ENCODE measurements at regions not wholly inside any gene's neighbourhood (a gene's known extent, or its start where the extent isn't known, plus 50 kb on each side); places are given as distances from the start of the nearest gene placed in this dataset.

- Histone ChIP-seq H3K27me3 (peaks cover 0 to 73% (median 25%) of the 10 kb centered on the region in 3 donors), H3K4me1 (peaks cover 0 to 10% (median 6%) of the 10 kb centered on the region in 4 donors), H3K36me3 (no peaks in the 10 kb centered on the region), H3K4me3 (no peak overlapping the region), H3K27ac (no peak overlapping the region), H3K9me3 (peaks cover 0 to 3% (median 0%) of the 10 kb centered on the region in 4 donors)
- TF ChIP-seq POLR2AphosphoS5 (IDR thresholded peaks at IDR 0.05), result no peak
- TF ChIP-seq CTCF (IDR thresholded peaks at IDR 0.05), result peak in 5 of 7 experiments; percentile 23 to 67 (median 54)
- TF ChIP-seq POLR2A (IDR thresholded peaks at IDR 0.05), result no peak
- no peak for TF ChIP-seq EP300 (IDR thresholded peaks at IDR 0.05)
- intact Hi-C loops (cut with DNase I; ENCODE audit: low total_unique reads), result no loop called here
- 15 to 29% (median 23%) methylated on average over 9 of the region's 9 CpGs for WGBS, 5 donors
- DNase-seq, result peak; percentile 71 to 81
Measured at GRCh38 chr20:39112178-39112743, 150.1 kb downstream of the DHX35 start.

- peaks cover 0 to 2% (median 0%) of the 10 kb centered on the region in 4 donors for H3K9me3 ChIP-seq
- WGBS, 5 donors, result 5 to 20% (median 11%) methylated on average over 4 of the region's 4 CpGs
- H3K4me3 ChIP-seq, result no peak overlapping the region
- intact Hi-C loops (cut with DNase I; ENCODE audit: low total_unique reads), result no loop called here
- DNase-seq, result no peak
- peaks cover 0 to 80% (median 25%) of the 10 kb centered on the region in 3 donors for H3K27me3 ChIP-seq
- no peaks in the 10 kb centered on the region for H3K36me3 ChIP-seq
- TF ChIP-seq POLR2A (IDR thresholded peaks at IDR 0.05), result no peak
- H3K27ac ChIP-seq, result no peak overlapping the region
- H3K4me1 ChIP-seq, result peaks cover 0 to 10% (median 6%) of the 10 kb centered on the region in 4 donors
Measured at GRCh38 chr20:39111359-39112177, 149.4 kb downstream of the DHX35 start.

GRCh38 chr20:39110819-39111136 lies 148.6 kb downstream of the DHX35 start:
- peaks cover 0 to 88% (median 25%) of the 10 kb centered on the region in 3 donors for H3K27me3 ChIP-seq

DNA sequence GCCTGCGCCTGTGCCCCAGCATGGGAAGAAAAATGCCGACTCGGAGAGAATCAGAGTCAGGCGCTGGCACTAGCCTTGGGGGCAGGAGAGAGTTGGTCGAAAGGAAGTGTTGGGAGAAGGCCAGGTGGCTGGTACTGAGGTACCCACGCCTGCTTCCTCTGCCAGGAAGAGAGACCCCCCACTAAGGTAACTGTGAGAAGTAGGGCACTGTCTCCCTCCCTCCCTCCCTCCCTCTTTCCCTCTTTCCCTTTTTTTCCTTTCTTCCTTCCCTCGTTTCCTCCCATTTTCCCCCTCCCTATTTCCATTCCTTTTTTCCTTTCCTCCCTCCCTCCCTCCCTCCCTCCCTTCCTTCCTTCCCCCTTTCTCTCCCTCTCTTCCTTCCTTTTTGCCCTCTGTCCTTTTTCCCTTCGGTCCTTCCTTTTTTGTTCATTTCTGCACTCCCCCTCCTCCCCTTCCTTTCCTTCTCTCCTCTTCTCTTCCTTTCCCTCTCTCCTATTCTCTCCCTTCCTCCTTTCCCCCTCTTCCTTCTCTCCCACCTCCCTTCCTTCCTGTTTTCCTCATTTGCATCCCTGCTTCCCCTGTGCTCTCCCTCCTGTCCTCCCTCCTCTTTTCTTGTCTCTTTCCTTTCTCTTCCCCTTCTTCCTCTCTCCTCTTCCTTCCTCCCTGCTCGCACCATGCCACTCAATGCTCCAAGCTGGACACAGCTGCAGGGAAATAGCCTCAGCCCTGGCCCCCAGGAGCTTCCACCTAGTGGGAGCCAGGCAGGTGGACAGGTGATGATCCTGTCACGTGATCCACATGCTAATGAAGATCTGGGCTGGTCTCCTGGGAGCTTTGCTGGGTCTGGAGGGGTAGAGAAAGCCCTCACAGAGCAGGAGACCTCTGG lies 148.0 kb downstream of the DHX35 start:
- no peak overlapping the region for H3K27ac ChIP-seq
- WGBS, 5 donors, result 31 to 40% (median 34%) methylated on average over 9 to 10 of the region's 10 CpGs
- no peak for TF ChIP-seq CTCF (IDR thresholded peaks at IDR 0.05)
- no peak for TF ChIP-seq EP300 (IDR thresholded peaks at IDR 0.05)
- TF ChIP-seq POLR2A (IDR thresholded peaks at IDR 0.05), result no peak
- TF ChIP-seq POLR2AphosphoS5 (IDR thresholded peaks at IDR 0.05), result no peak
- H3K4me1 ChIP-seq, result peaks cover 0 to 10% (median 6%) of the 10 kb centered on the region in 4 donors
- H3K27me3 ChIP-seq, result peaks cover 0 to 94% (median 25%) of the 10 kb centered on the region in 3 donors
- peaks cover 0 to 10% (median 0%) of the 10 kb centered on the region in 4 donors for H3K9me3 ChIP-seq
- intact Hi-C loops (cut with DNase I; ENCODE audit: low total_unique reads), result no loop called here
- peak in 1 of 2 donors; percentile 9 for DNase-seq
- H3K4me3 ChIP-seq, result no peak overlapping the region
- no peaks in the 10 kb centered on the region for H3K36me3 ChIP-seq

More at GRCh38 chr20:39110819-39111136, 148.6 kb downstream of the DHX35 start:
- Histone ChIP-seq H3K36me3 (no peaks in the 10 kb centered on the region), H3K4me1 (peaks cover 0 to 10% (median 6%) of the 10 kb centered on the region in 4 donors), H3K27ac (no peak overlapping the region), H3K9me3 (peaks cover 0 to 10% (median 0%) of the 10 kb centered on the region in 4 donors), H3K4me3 (no peak overlapping the region)
- intact Hi-C loops (cut with DNase I; ENCODE audit: low total_unique reads), result no loop called here
- no peak for DNase-seq
- TF ChIP-seq POLR2AphosphoS5 (IDR thresholded peaks at IDR 0.05) (no peak), EP300 (IDR thresholded peaks at IDR 0.05) (no peak), CTCF (IDR thresholded peaks at IDR 0.05) (no peak), POLR2A (IDR thresholded peaks at IDR 0.05) (no peak)

Data from stomach (tissue), 8 donors.